HCEC 1CT (cell line): ENCODE measurements at regions not wholly inside any gene's neighbourhood (a gene's known extent, or its start where the extent isn't known, plus 50 kb on each side); places are given as distances from the start of the nearest gene placed in this dataset.
"Not testable (repeated sequence)": the region's sequence is repeated elsewhere in the genome, so short reads cannot be mapped to it uniquely, and the experiment has no call there.

Source experiments
- DNase-seq: peaks from one replicate; pipeline ENCODE4 v3.0.0-alpha.2; 2017

- no peak for DNase-seq
These were observed 128.6 kb downstream of the SPATA31D1 start for GRCh38 chr9:82117026-82117811.

DNA sequence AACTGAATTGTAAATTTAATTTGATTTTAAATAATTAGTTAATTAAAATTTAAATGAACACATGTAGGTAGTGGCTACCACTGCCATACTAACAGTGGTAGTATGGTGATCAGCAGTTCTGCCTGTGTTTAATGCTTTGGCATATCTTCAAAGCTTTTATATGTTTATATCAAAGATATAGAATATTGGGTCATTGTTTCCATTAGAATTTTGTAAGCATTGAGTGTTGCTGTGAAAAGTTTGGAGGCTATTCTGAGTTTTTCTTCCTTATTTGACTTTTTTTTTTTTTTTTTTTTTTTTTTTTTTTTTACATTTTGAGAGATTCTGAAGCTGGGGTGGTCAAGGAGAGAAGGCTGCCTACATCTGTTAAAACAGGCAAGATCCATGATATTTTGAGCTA lies 134.2 kb downstream of the SPATA31D1 start:
- no peak for DNase-seq

DNA sequence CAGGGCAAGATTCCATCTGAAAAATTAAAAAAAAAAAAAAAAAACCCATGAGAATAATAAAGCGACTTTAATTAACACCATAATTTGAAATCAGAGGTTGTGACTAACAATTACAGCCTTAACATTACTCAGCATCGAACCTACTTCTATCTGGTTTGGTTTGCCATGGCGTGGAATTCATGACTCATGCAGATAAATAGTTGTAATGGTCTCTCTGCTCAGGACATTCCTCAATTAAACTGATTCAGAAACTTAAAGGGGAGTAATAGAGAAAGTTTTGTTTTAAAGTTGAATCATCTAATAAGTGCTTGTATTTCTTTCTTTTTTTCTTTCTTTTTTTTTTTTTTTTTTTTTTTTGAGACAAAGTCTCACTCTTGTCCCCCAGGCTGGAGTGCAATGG lies 135.5 kb downstream of the SPATA31D1 start:
- DNase-seq: no peak

GRCh38 chr9:82126256-82126655 lies 137.7 kb downstream of the SPATA31D1 start:
- no peak for DNase-seq

- no peak for DNase-seq
These were observed 138.9 kb downstream of the SPATA31D1 start for GRCh38 chr9:82127465-82127864.

DNA sequence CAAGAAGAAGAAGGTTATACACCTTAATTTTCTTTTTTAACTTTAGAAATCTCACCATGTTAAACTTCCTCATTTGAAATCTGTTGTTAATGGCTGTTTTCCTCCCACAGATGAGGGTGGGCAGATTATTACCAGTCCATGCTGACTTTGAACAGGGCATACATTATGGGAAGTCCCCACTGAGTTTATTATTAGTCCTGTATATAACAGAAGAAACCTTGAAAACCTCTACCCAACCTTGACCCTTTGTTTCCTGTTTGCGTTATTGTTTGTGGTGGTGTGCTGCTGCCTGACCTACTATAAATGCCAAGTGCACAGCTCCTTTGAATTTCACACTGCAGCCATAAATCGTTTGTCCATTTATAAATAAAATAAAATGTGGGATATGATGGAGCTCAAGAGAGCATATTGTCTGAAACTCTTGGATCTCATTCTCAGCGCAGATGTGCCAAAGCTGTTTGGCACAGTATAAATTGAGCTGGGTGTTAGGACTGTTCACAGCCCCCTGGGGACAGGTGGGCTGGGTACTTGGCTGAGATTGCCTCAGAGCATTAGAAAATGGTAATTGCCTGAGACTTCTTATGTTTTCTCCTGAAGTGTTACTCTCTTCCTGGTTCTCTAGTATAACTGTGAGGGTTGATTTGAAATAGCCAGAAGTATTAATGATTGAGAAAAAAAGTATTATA lies 139.6 kb downstream of the SPATA31D1 start:
- DNase-seq: no peak

- DNase-seq: no peak
These were observed 141.1 kb downstream of the SPATA31D1 start for GRCh38 chr9:82129708-82130107.

- no peak for DNase-seq
These were observed 141.9 kb downstream of the SPATA31D1 start for GRCh38 chr9:82130331-82131042.

DNA sequence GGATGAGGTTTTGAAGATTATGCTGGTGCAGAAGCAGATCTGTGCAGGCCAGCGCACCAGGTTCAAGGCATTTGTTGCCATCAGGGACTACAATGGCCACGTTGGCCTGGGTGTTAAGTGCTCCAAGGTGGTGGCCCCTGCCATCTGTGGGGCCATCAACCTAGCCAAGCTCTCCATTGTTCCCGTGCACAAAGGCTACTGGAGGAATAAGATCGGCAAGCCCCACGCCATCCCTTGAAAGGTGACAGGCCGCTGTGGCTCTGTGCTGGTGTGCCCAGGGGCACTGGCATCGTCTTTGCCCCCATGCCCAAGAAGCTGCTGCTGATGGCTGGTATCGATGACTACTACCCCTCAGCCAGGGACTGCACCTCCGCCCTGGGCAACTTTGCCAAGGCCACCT lies 142.5 kb downstream of the SPATA31D1 start:
- no peak for DNase-seq

DNA sequence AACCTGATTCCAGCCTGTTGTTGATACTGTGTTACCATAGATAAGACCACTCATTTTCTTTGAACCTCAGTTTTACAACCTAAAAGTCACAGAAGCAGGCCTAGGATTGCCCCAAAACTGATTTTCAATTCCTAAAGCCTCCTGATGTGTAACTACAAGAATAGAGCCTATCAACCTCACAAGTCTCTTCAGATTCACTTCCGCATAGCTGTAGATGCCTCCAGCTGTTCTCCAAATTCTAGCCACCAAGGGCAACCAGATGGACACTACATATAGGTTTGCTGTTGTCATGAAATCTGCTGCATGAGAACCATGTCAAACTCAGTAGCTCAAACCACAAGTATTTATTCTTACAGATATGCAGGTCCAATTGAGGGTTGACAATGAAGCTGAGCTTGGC lies 143.5 kb downstream of the SPATA31D1 start:
- no peak for DNase-seq

DNA sequence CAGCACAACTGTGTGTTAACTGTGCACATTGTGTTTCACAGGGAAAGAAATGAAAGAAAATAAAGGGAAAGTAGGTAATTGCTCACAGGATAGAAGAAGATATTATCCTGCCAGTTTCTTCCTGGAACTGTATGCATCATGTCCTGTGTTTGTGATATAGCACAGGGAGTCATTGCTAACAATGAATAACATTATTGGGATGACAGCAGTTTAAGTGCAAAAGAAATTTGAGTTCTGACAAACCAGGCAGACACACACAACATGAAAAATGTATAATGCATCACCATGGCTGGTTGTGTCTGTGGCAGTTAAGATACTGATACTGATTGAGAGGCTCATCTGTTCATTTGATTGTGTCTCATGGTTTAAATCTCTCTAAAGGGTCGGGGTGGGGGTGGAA lies 145.4 kb downstream of the SPATA31D1 start:
- DNase-seq: no peak

DNA sequence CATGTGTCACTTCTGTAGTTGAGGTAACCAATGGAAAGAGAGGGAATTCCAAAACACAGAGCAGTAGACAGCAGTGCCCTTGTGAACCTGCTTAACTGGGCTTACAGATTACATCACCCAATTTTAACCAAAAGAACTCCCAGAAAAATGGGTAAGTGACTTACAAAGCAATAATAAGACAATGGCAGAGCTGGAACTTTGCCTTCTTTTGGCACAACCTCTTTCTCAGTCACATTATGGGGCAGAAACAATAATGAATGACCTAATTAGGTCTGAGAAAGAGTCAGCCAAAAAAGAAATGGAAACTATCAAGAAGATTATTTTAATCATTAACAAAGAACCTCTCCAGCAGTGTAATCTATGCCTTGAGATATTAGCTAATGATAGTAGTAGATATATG lies 146.5 kb downstream of the SPATA31D1 start:
- DNase-seq: no peak

DNA sequence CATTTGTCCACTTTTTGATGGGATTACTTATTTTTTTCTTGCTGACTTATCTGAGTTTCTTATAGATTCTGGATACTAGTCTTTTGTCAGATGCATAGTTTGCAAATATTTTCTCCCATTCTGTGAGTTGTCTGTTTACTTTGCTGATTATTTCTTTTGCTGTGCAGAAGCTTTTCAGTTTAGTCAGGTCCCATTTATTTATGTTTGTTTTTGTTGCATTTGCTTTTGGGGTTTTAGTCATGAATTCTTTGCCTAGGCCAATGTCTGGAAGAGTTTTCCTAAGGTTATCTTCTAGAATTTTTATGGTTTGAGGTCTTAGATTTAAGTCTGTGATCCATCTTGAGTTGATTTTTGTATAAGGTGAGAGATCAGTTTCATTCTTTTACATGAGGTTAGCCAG lies 149.5 kb downstream of the SPATA31D1 start:
- DNase-seq: not testable (repeated sequence)

- no peak for DNase-seq
These were observed 151.9 kb downstream of the SPATA31D1 start for GRCh38 chr9:82140471-82140870.

DNA sequence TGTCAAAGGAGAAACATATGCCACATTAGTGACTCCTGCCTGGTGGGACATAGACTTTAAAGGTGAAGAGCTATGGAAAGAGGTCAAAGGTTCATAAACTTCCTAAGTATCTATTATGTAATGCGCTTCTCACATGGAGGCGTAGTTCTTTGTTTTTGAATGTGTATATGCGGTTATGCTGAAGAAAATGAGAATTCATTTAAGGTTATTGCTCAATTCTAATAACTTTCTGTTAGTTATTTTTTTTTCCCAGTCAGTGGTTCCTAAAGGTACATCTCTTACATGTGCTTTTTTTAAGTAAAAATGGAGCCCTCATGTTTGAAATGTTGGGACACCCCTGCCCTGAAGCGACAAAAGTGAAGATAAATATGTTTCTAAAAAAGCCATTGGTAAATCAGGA lies 156.2 kb downstream of the SPATA31D1 start:
- DNase-seq: no peak

GRCh38 chr9:82146677-82147076 lies 158.1 kb downstream of the SPATA31D1 start:
- DNase-seq: no peak

GRCh38 chr9:82147798-82148425 lies 159.3 kb downstream of the SPATA31D1 start:
- DNase-seq: no peak

DNA sequence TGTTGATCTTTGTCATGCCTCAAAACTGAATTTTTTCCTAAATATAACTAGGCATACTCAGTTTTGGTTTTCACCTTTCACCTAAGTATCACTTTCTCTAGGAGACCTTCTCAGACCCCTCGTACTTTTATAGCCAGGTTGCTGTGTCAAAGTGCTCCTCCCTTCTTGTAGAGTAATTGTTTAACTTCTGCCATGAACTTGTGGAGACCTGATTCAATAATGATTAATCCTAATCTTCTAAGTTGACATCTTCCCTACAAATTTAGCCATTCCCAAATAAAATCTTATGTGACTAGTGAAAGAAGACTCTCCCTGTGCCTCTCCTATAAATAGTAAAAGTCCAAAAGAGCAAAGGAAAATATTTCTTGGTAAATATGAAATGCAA lies 159.8 kb downstream of the SPATA31D1 start:
- DNase-seq: no peak

GRCh38 chr9:82148901-82149461 lies 160.4 kb downstream of the SPATA31D1 start:
- DNase-seq: no peak

- DNase-seq: no peak
These were observed 161.0 kb downstream of the SPATA31D1 start for GRCh38 chr9:82149501-82149946.

- DNase-seq: no peak
These were observed 163.6 kb downstream of the SPATA31D1 start for GRCh38 chr9:82152181-82152580.

DNA sequence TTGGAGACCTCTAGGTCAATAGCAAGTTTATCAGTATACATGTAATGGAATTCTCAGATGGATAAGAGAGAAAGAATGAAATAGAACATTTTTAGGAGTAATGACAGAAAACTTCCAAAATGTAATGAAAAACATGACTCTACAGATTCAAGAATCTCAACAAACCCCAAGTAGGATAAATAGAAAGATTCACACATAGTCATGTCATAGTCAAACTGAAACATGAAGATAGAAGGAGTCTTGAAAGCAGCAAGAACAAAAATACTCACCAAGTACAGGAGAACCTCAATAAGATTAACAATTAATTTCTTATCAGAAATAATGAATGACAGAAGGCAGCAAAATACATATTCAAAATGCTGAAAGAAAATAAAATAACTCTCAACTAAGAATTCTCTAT lies 164.5 kb downstream of the SPATA31D1 start:
- DNase-seq: no peak

DNA sequence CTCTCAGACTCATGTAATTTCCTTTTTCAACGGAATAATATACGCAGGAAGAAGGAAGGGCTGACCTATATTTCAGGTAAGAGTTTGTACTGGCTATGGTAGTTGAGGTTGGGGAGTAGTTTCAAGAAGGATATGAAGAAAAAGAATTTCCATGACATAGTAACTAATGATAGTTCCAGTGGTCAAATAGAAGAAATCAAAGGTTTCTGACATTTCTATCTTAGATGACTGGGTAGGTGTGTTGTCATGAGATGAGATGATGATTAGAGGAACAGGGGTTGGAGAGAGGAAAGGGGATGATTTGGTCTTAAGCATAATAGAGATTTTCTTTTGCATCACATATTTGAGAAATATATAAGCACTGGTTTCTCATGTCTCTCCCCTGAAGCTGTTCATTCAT lies 166.0 kb downstream of the SPATA31D1 start:
- no peak for DNase-seq
